ENCODE measurements at regions not wholly inside any gene's neighbourhood (a gene's known extent, or its start where the extent isn't known, plus 50 kb on each side); places are given as distances from the start of the nearest gene placed in this dataset.
"Not testable (repeated sequence)": the region's sequence is repeated elsewhere in the genome, so short reads cannot be mapped to it uniquely, and the experiment has no call there.

- DNase-seq, result no peak
Measured at GRCh38 chr9:3773362-3774060, 247.7 kb upstream of the RFX3 start.

GRCh38 chr9:3769646-3770045 lies 243.8 kb upstream of the RFX3 start:
- DNase-seq, result no peak

GRCh38 chr9:3768712-3769457 lies 243.1 kb upstream of the RFX3 start:
- DNase-seq, result no peak

- no peak for DNase-seq
Measured at GRCh38 chr9:3768286-3768685, 242.5 kb upstream of the RFX3 start.

DNA sequence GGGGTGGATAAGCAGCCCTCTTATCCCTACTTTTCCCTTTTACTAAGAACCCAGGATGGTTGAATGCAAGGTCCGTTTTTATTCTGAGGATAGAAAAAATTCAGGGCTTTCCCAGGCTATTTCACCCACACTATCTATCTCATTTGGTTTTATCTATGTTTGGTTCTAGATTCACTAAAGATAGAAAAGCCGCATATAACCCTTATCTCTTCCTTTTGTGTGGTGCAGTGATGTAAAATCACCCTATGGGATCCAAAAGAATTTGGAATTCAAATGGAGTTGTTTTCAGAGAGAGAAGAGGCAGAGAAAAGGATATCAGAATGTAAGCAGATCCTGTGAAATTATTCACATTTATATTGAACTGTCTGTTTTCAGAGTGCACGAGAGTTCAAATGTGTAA lies 236.3 kb upstream of the RFX3 start:
- no peak for DNase-seq

DNA sequence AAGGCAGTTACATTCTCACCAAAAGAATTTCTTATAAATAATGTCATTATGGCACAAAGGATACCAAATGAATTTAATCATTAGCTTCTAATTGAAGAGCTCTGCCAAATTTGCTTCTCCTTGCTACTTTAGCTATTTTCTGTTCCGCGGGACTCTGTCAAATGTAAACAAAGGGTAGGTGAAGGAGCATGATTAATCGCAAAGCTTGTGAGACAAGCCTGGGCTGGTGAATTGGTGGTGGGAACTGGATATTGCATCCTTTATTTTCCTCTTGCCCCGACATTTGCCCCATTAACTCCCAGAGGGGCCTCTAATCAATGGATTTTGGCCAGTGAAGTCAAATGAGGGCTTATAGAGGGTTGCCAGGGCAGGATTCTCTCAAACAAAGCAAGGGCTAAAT lies 234.2 kb upstream of the RFX3 start:
- peak in 1 of 2 experiments; percentile 49 for DNase-seq

DNA sequence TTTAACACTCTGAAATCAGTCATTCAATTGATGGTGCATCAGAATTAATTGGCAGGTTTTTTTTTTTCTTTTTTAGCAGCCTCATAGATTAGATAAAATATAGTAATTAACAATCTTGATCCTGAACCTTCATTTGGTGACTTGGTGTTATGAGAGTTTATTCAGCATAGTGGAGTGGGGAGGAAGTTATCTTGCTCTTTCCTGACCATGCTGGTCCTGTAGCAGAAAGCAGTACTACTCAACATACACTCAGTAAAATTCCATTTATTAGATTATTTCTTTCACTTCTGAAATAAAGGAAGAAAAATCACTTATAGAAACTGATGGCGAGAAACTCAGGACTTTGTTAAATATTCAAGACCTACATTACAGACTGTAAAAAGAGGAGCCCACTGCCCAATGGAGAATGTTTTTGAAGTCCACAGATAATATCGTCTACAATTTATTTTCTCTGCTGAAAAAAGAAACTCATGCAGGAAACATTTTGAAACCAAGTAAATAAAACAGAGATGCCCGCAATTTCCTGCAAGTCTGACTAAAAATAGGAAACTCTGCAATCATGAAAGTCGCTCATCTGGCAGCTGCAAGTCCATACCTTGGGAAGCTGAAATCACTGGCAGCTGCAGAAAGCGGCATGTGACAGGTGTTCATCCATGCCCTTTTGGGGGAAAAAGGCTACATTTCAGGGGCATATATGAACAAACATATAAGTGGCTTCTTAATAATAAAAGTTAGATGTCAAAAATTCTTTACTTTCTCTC lies 233.2 kb upstream of the RFX3 start:
- DNase-seq, result peak in 1 of 2 experiments; percentile 22

- DNase-seq, result no peak
Measured at GRCh38 chr9:3756071-3756470, 230.3 kb upstream of the RFX3 start.

- no peak for DNase-seq
Measured at GRCh38 chr9:3751125-3751758, 225.4 kb upstream of the RFX3 start.

DNA sequence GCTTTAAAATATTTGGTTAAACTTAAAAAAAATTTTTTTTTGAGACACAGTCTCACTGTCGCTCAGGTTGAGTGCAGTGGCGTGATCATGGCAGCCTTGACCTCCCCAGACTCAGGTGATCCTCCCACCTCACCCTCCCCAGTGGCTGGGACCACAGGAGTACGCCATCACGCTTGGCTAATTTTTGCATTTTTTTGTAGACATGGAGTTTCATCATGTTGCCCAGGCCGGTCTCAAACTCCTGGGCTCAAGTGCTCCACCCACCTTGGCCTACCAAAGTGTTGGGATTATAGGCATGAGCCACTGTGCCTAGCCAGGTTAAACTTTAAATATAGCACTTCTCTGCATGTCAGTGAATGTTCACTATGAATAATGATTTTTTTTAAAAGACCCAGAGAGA lies 224.5 kb upstream of the RFX3 start:
- DNase-seq, result no peak

GRCh38 chr9:3746296-3747275 lies 220.8 kb upstream of the RFX3 start:
- no peak for DNase-seq

DNA sequence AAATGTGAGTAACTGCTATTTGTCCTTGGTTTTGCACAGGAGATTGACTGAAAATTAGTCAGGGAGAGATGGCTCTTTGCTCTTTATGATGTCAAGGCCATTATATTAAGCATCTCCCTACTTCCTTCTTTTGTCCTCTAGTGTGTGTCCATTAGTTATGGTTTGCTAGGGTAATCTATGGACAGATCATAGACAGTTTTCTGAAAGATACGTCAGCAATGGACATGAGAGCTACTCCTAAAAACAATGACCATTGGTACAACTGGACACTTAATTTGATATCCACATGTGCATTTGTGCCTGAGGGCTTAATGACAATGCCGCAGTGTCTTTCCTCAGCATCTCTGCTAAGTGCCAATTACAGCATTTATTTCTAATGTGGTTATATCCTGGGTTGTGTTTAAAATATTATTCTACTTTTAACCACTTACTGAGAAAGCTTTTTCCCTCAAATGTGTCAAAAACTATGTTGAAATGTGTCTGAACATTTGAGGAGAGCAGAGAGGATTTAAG lies 218.2 kb upstream of the RFX3 start:
- no peak for DNase-seq

- no peak for DNase-seq
Measured at GRCh38 chr9:3742586-3742985, 216.8 kb upstream of the RFX3 start.

- DNase-seq, result no peak
Measured at GRCh38 chr9:3741729-3742128, 215.9 kb upstream of the RFX3 start.

DNA sequence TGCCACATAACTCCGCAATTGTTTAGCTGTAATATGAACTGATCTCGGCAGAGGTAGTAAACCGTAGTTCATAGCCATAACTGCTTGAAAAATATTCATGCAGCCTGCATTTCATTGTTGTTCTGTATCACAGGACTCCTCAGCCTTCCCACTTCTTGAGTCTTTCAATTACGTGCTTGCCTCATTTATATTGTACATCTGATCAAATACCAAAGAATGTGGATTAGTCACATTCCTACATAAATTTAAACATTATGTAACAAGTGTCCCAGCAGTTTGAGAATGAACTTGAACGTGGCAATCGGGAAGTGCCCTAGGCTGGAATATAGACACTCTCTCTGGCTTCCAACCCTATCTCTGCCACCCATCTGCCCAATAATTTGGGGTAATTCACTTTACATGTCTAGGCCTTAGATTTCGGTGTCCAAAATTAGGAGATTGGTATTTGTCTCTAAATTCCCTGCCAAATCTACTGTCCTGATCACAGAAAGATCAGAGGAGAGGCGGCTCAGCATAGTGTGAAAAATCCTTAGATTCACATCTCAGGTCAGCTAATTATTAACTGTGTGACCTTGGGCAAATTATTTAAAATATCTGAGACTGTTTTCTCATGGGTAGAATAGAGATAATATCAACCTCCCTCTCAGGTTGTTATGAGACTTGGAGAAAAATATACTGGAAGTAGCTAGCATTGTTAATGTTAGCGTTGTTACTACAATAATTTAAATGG lies 215.1 kb upstream of the RFX3 start:
- no peak for DNase-seq

DNA sequence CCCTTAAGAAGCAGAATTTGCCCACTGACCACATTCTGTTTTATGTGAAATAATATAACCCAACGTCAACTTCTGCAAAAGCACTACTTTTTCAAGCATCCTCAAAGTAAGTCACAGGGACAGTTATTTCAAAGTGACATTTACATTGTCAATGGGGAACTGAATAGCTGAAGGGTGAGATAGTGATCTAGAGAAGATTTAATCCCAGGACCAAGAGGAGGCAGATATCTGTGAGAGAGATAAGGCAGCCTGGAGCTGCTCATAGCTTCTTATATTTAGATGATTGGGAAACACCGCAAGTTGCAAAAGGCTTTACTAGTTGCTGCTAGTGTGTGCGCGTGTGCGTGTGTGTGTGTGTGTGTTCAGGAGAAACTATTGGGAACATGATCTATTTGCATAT lies 210.4 kb upstream of the RFX3 start:
- DNase-seq, result no peak

DNA sequence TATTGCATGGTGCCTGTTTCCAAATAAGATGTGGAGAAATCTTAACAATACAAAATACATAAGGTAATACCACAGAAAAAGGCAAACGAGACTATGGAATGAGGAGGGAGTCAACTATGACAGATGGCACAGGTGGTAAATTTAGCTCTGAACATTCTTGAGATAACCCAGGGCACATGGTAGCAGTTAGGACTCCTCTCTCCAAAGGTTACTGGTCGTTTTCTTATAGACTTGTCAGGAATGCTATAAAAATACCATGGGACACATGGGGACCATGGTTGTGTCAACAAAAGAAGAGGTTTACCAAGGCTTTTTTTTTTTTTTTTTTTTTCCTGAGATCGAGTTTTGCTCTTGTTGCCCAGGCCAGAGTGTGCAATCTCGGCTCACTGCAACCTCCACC lies 209.4 kb upstream of the RFX3 start:
- DNase-seq, result no peak

- not testable (repeated sequence) for DNase-seq
Measured at GRCh38 chr9:3733527-3734262, 207.9 kb upstream of the RFX3 start.

- DNase-seq, result no peak
Measured at GRCh38 chr9:3733039-3733408, 207.2 kb upstream of the RFX3 start.
